Esophagus muscularis mucosa (tissue), 4 donors: ENCODE measurements at regions not wholly inside any gene's neighbourhood (a gene's known extent, or its start where the extent isn't known, plus 50 kb on each side); places are given as distances from the start of the nearest gene placed in this dataset.
"Not testable (repeated sequence)": the region's sequence is repeated elsewhere in the genome, so short reads cannot be mapped to it uniquely, and the experiment has no call there.

Experiments used
- DNase-seq: peaks from one replicate; pipeline ENCODE4 v3.0.0-alpha.2; 2017; ENCODE audit errors: extremely low spot score
- H3K27ac ChIP-seq, 4 donors: fragments of 200-600 bp; sonication (generic); replicated peaks in 1 of 4; 1 replicate in 3 of 4; 2 replicates in 1 of 4; pipeline ENCODE4 v1.5.1; 2016 to 2019; ENCODE audit warnings: mild to moderate bottlenecking in 1 of 4
- H3K27me3 ChIP-seq, 4 donors: fragments of 200-600 bp; sonication (generic); one replicate each; pipeline versions ENCODE4 v1.5.1 to v1.6.0; 2016 to 2019
- H3K36me3 ChIP-seq, 4 donors: fragments of 200-600 bp; sonication (generic); one replicate each; pipeline ENCODE4 v1.5.1; 2016 to 2019
- H3K4me1 ChIP-seq, 4 donors: fragments of 200-600 bp; sonication (generic); one replicate each; pipeline ENCODE4 v1.5.1; 2016 to 2019
- H3K4me3 ChIP-seq, 4 donors: fragments of 200-600 bp; sonication (generic); 1 replicate in 2 of 4; 2 replicates in 2 of 4; pipeline ENCODE4 v1.5.1; 2016 to 2019; ENCODE audit warnings: mild to moderate bottlenecking in 4 of 4, moderate library complexity in 1 of 4
- H3K9me3 ChIP-seq, 4 donors: fragments of 200-600 bp; sonication (generic); 1 replicate in 3 of 4; 2 replicates in 1 of 4; pipeline ENCODE4 v1.5.1; 2016 to 2019
- EP300 ChIP-seq: sonication (generic); formaldehyde crosslinking; IDR thresholded peaks from one replicate; pipeline ENCODE4 v1.6.1; 2017; ENCODE audit warnings: antibody characterized with exemption
- POLR2A ChIP-seq: fragments of 450-650 bp; IDR thresholded peaks from one replicate; pipeline ENCODE4 v1.6.1; 2017; ENCODE audit warnings: antibody characterized with exemption, moderate library complexity, mild to moderate bottlenecking, low read depth
- POLR2AphosphoS5 ChIP-seq, 2 donors: sonication (generic); formaldehyde crosslinking; IDR thresholded peaks; one replicate each; pipeline ENCODE4 v1.6.1; 2017; ENCODE audit warnings: antibody characterized with exemption in 2 of 2
- WGBS: methylation state at CpG from one replicate; pipeline ENCODE4 v1.1.5; 2018; 5-methylcytosine and 5-hydroxymethylcytosine counted together
- intact Hi-C: fragments of 100-400 bp; cut with DNase I; formaldehyde crosslinking; loops from one replicate; pipeline ENCODE4 v1.15.1; 2023
- TF ChIP-seq, protein P1 (sequence below), 3 experiments: fragments of 200-600 bp in 2 of 3; fragments of 450-650 bp in 1 of 3; sonication (generic) in 2 of 3; IDR thresholded peaks; one replicate each; pipeline ENCODE4 v1.5.1; 2017 to 2019; ENCODE audit warnings: antibody characterized with exemption in 3 of 3, mild to moderate bottlenecking in 2 of 3, moderate library complexity in 1 of 3

DNA sequence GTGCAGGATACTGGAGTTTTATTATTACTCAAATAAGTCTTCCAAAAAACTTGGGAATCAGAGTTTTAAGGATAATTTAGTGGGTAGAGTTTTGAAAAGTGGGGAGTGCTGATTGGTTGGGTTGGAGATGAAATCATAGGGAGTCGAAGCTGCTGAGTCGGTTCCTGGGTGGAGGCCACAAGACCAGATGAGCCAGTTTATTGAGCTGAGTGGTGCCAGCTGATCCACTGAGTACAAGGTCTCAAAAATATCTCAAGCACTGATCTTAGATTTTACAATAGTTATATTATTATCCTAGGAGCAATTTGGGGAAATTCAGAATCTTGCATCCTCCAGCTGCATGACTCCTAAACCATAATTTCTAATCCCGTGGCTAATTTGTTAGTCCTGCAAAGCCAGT is 804.9 kb upstream of the SEMA6A start:
- Histone ChIP-seq H3K36me3 (no peaks in the 10 kb centered on the region), H3K27me3 (no peaks in the 10 kb centered on the region), H3K4me3 (no peak overlapping the region), H3K9me3 (no peaks in the 10 kb centered on the region), H3K27ac (no peak overlapping the region), H3K4me1 (no peaks in the 10 kb centered on the region)
- intact Hi-C loops: no loop called here
- DNase-seq: no peak
- 66% methylated on average over 3 of the region's 3 CpGs for WGBS
- TF ChIP-seq EP300 (no peak), POLR2AphosphoS5 (IDR thresholded peaks at IDR 0.05) (no peak), POLR2A (no peak)
- TF ChIP-seq, protein P1, sequence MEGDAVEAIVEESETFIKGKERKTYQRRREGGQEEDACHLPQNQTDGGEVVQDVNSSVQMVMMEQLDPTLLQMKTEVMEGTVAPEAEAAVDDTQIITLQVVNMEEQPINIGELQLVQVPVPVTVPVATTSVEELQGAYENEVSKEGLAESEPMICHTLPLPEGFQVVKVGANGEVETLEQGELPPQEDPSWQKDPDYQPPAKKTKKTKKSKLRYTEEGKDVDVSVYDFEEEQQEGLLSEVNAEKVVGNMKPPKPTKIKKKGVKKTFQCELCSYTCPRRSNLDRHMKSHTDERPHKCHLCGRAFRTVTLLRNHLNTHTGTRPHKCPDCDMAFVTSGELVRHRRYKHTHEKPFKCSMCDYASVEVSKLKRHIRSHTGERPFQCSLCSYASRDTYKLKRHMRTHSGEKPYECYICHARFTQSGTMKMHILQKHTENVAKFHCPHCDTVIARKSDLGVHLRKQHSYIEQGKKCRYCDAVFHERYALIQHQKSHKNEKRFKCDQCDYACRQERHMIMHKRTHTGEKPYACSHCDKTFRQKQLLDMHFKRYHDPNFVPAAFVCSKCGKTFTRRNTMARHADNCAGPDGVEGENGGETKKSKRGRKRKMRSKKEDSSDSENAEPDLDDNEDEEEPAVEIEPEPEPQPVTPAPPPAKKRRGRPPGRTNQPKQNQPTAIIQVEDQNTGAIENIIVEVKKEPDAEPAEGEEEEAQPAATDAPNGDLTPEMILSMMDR (IDR thresholded peaks at IDR 0.05): no peak

DNA sequence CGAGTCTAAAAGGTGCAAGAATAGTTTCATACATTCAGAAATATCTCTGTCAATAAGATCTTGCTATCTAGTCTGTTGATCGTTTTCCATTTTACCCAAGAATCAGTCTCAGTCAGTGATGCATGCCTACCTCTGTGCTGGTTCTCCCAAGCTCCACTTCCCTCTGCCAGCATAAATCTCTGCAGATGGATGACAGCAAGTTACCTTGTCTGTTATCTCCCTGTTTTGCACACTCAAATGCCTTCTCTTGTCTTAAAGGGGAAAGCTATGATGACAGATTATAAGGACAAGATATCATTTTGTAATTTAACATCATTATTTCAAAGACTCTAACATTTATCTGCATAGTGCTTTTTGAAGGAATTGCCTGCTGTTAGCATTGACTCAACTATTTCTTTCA is 802.1 kb upstream of the SEMA6A start:
- H3K4me1 ChIP-seq: no peaks in the 10 kb centered on the region

DNA sequence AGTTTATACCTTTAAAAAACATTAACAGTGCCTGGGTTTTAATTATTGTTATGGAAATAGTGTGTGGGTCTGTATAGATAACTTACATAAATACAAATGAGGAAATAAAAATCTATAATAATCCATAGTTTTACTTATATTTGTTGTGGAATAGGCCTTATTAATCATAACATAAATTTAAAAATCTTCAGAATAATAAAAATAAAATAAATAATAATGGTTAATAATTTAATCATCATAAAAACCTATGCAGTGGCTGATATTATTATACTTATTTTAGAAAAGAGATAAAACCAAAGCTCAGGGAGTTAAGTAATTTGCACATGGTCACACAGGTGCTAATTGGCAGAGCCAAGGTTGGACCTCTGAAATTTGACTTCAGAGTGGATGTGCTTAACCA is 785.3 kb upstream of the SEMA6A start:
- no peak overlapping the region for H3K27ac ChIP-seq
- H3K4me1 ChIP-seq: no peaks in the 10 kb centered on the region
- no peak overlapping the region for H3K4me3 ChIP-seq
- H3K9me3 ChIP-seq: no peaks in the 10 kb centered on the region
- H3K27me3 ChIP-seq: no peaks in the 10 kb centered on the region
- TF ChIP-seq, protein P1 (IDR thresholded peaks at IDR 0.05): no peak
- no peak for TF ChIP-seq POLR2AphosphoS5 (IDR thresholded peaks at IDR 0.05)
- TF ChIP-seq POLR2A: no peak
- TF ChIP-seq EP300: no peak
- intact Hi-C loops: no loop called here
- no peaks in the 10 kb centered on the region for H3K36me3 ChIP-seq
- no peak for DNase-seq

More for the DNA sequence above, 802.1 kb upstream of the SEMA6A start:
- TF ChIP-seq, protein P1 (IDR thresholded peaks at IDR 0.05): no peak
- no peak for TF ChIP-seq EP300
- no peak for TF ChIP-seq POLR2AphosphoS5 (IDR thresholded peaks at IDR 0.05)
- no peak for TF ChIP-seq POLR2A
- intact Hi-C loops: no loop called here
- no peak overlapping the region for H3K27ac ChIP-seq
- WGBS: 46% methylated on average over 2 of the region's 2 CpGs
- no peak for DNase-seq
- no peaks in the 10 kb centered on the region for H3K9me3 ChIP-seq
- no peak overlapping the region for H3K4me3 ChIP-seq
- no peaks in the 10 kb centered on the region for H3K36me3 ChIP-seq
- no peaks in the 10 kb centered on the region for H3K27me3 ChIP-seq

DNA sequence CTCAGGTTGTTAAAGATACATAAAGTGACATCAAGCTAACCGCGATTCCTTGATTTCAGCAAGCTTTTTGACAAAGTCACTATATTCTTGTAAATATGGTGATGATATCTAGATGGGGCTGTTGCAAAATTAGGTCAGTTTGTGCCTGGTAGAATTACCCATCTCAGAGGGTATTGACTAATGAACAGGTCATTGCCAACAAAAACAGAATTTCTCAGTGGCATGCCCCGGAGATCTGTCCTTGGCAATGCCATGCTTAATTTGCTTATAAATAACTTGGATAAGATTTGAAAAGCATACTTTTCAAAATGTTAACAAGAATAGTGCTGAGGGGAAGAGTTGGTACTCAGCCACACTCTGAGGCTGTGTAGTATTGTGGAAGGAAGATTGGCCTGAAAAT is 783.3 kb upstream of the SEMA6A start:
- intact Hi-C loops: no loop called here
- no peak for TF ChIP-seq POLR2AphosphoS5 (IDR thresholded peaks at IDR 0.05)
- no peak for TF ChIP-seq POLR2A
- TF ChIP-seq, protein P1 (IDR thresholded peaks at IDR 0.05): no peak
- no peak for TF ChIP-seq EP300
- Histone ChIP-seq H3K36me3 (no peaks in the 10 kb centered on the region), H3K4me3 (no peak overlapping the region), H3K27ac (no peak overlapping the region), H3K4me1 (no peaks in the 10 kb centered on the region), H3K9me3 (no peaks in the 10 kb centered on the region), H3K27me3 (no peaks in the 10 kb centered on the region)
- DNase-seq: no peak
- WGBS: 70% methylated on average over 3 of the region's 3 CpGs

DNA sequence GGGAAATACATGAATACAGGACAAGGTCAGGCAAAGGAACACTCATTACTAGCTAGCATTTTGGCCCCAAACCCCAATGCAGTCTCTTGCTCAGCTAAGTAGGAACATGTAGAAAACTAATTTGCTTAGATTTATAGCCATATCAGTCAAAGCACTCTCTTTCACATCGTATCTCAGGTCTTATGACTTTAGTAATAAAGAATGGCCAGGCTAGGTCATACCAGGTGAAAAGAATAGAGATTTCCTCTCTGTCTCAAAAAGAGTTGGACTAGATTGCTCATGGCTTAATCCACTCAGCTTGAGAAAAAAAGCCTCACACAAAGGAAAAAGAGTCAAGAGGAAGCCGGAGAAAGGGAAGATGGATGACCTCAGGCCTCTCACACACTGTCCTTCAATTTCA is 772.7 kb upstream of the SEMA6A start:
- H3K27me3 ChIP-seq: no peaks in the 10 kb centered on the region
- no peaks in the 10 kb centered on the region for H3K36me3 ChIP-seq
- no peaks in the 10 kb centered on the region for H3K9me3 ChIP-seq
- no peak for TF ChIP-seq POLR2A
- no peak for TF ChIP-seq EP300
- TF ChIP-seq POLR2AphosphoS5 (IDR thresholded peaks at IDR 0.05): no peak
- TF ChIP-seq, protein P1 (IDR thresholded peaks at IDR 0.05): no peak
- no peak overlapping the region for H3K4me3 ChIP-seq
- no peak for DNase-seq
- WGBS: 68% methylated on average over 2 of the region's 2 CpGs
- H3K27ac ChIP-seq: no peak overlapping the region
- no peaks in the 10 kb centered on the region for H3K4me1 ChIP-seq
- intact Hi-C loops: no loop called here

DNA sequence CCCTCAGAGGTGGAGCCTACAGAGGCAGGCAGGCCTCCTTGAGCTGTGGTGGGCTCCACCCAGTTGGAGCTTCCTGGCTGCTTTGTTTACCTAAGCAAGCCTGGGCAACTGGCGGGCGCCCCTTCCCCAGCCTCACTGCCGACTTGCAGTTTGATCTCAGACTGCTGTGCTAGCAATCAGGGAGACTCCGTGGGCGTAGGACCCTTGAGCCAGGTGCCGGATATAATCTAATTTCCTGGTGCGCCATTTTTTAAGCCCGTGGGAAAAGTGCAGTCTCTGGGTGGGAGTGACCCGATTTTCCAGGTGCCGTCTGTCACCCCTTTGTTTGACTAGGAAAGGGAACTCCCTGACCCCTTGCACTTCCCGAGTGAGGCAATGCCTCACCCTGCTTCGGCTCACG is 769.1 kb upstream of the SEMA6A start:
- H3K9me3 ChIP-seq, H3K36me3 ChIP-seq, DNase-seq, intact Hi-C loops, H3K27ac ChIP-seq, H3K4me1 ChIP-seq, H3K27me3 ChIP-seq, H3K4me3 ChIP-seq: not testable (repeated sequence)
- WGBS: 55% methylated on average over 12 of the region's 13 CpGs
